ENCODE measurements at regions not wholly inside any gene's neighbourhood (a gene's known extent, or its start where the extent isn't known, plus 50 kb on each side); places are given as distances from the start of the nearest gene placed in this dataset.

GRCh38 chr5:88957013-88957412 lies 74.0 kb upstream of the MEF2C start:
- no peak overlapping the region for H3K4me3 ChIP-seq (ENCODE audit: insufficient read depth, low read depth, low read length)
- H4K91ac ChIP-seq (ENCODE audit: insufficient read depth, low read depth, low read length) = no peak overlapping the region
- no peak overlapping the region for H4K8ac ChIP-seq (ENCODE audit: low read depth in 2 of 2, low read length in 2 of 2)
- peaks cover 3% of the 10 kb centered on the region for H3K27me3 ChIP-seq (ENCODE audit: control insufficient read depth, insufficient read depth, low read length)
- no peaks in the 10 kb centered on the region for H3K79me1 ChIP-seq (ENCODE audit: low read depth in 1 of 2, low read length in 2 of 2)
- H3K4ac ChIP-seq (ENCODE audit: low read depth, low read length) = no peak overlapping the region
- no peak overlapping the region for H2BK5ac ChIP-seq (ENCODE audit: low read depth, low read length, poor library complexity, severe bottlenecking)
- no peak overlapping the region for H3K18ac ChIP-seq (ENCODE audit: low read depth, low read length)
- no peak overlapping the region for H4K5ac ChIP-seq (ENCODE audit: low read depth, low read length)
- H2BK20ac ChIP-seq (ENCODE audit: low read depth, low read length) = no peak overlapping the region
- H3K4me2 ChIP-seq (ENCODE audit: low read depth, low read length) = no peak overlapping the region
- in situ Hi-C loops (cut with MboI; ENCODE audit: low sequenced_read_pairs) = no loop called here
- 0 out of 2 replicates have a peak, but pooled peaks cover 3% of the 10 kb centered on the region for H3K4me1 ChIP-seq (ENCODE audit: control insufficient read depth, insufficient read depth, low read length)
- ATAC-seq (ENCODE audit: low read depth) = no peak
- H3K9me3 ChIP-seq (ENCODE audit: control insufficient read depth, insufficient read depth, low read length) = no peaks in the 10 kb centered on the region
- TF ChIP-seq NFE2L2 (IDR thresholded peaks at IDR 0.05; ENCODE audit: low read depth, low read length) (no peak), CHD1 (IDR thresholded peaks at IDR 0.05; ENCODE audit: low read depth, low read length) (no peak), RCOR1 (IDR thresholded peaks at IDR 0.05; ENCODE audit: insufficient replicate concordance, low read length) (no peak), FOS (IDR thresholded peaks at IDR 0.05; ENCODE audit: low read depth, low read length) (no peak), SMC3 (IDR thresholded peaks at IDR 0.05; ENCODE audit: low read depth, low read length) (no peak), RAD21 (IDR thresholded peaks at IDR 0.05; ENCODE audit: low read length) (no peak), MXI1 (IDR thresholded peaks at IDR 0.05; ENCODE audit: borderline replicate concordance, low read depth, low read length) (no peak), USF2 (IDR thresholded peaks at IDR 0.05; ENCODE audit: low read depth, low read length) (no peak), CTCF (conservative IDR thresholded peaks at IDR 0.05; ENCODE audit: low read depth, low read length) (no peak), MAZ (IDR thresholded peaks at IDR 0.05; ENCODE audit: borderline replicate concordance, low read depth, low read length) (no peak), BHLHE40 (IDR thresholded peaks at IDR 0.05; ENCODE audit: low read depth, low read length) (no peak), ELK1 (IDR thresholded peaks at IDR 0.05; ENCODE audit: borderline replicate concordance, low read depth, low read length) (no peak), CEBPB (IDR thresholded peaks at IDR 0.05; ENCODE audit: low read depth, low read length) (no peak), POLR2A (IDR thresholded peaks at IDR 0.05; ENCODE audit: low read depth, low read length) (no peak), MAFK (IDR thresholded peaks at IDR 0.05; ENCODE audit: low read depth, low read length) (no peak), RFX5 (IDR thresholded peaks at IDR 0.05; ENCODE audit: low read depth, low read length) (no peak)
- H3K56ac ChIP-seq (ENCODE audit: extremely low read depth, insufficient read depth, low read length) = no peak overlapping the region
- no peak overlapping the region for H2AK5ac ChIP-seq (ENCODE audit: low read depth, low read length)
- BruUV-seq (replicated peaks) = no TSS peak
- no peak overlapping the region for H3K23ac ChIP-seq (ENCODE audit: low read depth, low read length)
- WGBS, 2 experiments (ENCODE audit: extremely low coverage in 2 of 2, insufficient read length in 1 of 2) = no CpG with 5 or more reads among the region's 3 CpGs
- dilution Hi-C loops (cut with HindIII; ENCODE audit: low sequenced_read_pairs, unreplicated experiment) = no loop called here
- no peak overlapping the region for H2AFZ ChIP-seq (replicated peaks; ENCODE audit: low read length, poor library complexity)
- H3K36me3 ChIP-seq (ENCODE audit: control insufficient read depth, insufficient read depth, low read length) = no peaks in the 10 kb centered on the region
- no peak overlapping the region for H3K27ac ChIP-seq (ENCODE audit: insufficient read depth, low read length)
- no peak overlapping the region for H3K9ac ChIP-seq (ENCODE audit: low read depth, low read length)
- intact Hi-C loops (cut with micrococcal nuclease) = no loop called here
- ChIA-PET POLR2A (ENCODE audit: unreplicated experiment) (no interaction called here), CTCF (no interaction called here)
- H4K20me1 ChIP-seq (ENCODE audit: insufficient read depth, low read length) = no peaks in the 10 kb centered on the region
- H2AK9ac ChIP-seq (replicated peaks; ENCODE audit: low read depth, low read length, poor library complexity) = no peak overlapping the region
- no peak for DNase-seq
- no peak overlapping the region for H2BK120ac ChIP-seq (ENCODE audit: low read depth, low read length)
- H3K14ac ChIP-seq (replicated peaks; ENCODE audit: low read depth, low read length) = no peak overlapping the region
- H2BK15ac ChIP-seq (ENCODE audit: low read depth, low read length) = no peak overlapping the region
- H3K9me1 ChIP-seq (ENCODE audit: insufficient read depth, low read length) = no peaks in the 10 kb centered on the region
